Neutrophil (primary cell): ENCODE measurements at regions not wholly inside any gene's neighbourhood (a gene's known extent, or its start where the extent isn't known, plus 50 kb on each side); places are given as distances from the start of the nearest gene placed in this dataset.
"Not testable (repeated sequence)": the region's sequence is repeated elsewhere in the genome, so short reads cannot be mapped to it uniquely, and the experiment has no call there.

Experiments used
- H3K27ac ChIP-seq: fragments of 200-600 bp; sonication (generic); 2 replicates; pipeline ENCODE4 v1.5.1; 2016; ENCODE audit warnings: mild to moderate bottlenecking, moderate library complexity
- H3K27me3 ChIP-seq: fragments of 200-600 bp; sonication (generic); 2 replicates; pipeline ENCODE4 v1.6.0; 2016; ENCODE audit warnings: mild to moderate bottlenecking
- H3K36me3 ChIP-seq: fragments of 200-600 bp; sonication (generic); 2 replicates; pipeline ENCODE4 v1.5.1; 2017
- H3K4me1 ChIP-seq, 2 experiments: fragments of 200-600 bp in 1 of 2; sonication (generic) in 1 of 2; 1 replicate in 1 of 2; 2 replicates in 1 of 2; pipeline versions ENCODE4 v1.5.1 to v1.6.1; 2013 to 2016; ENCODE audit warnings: low read depth in 1 of 2, low read length in 1 of 2, mild to moderate bottlenecking in 1 of 2, moderate library complexity in 1 of 2; ENCODE audit not compliant: control insufficient read depth in 1 of 2, insufficient read depth in 1 of 2
- H3K4me3 ChIP-seq, 2 experiments: fragments of 200-600 bp in 1 of 2; sonication (generic) in 1 of 2; 1 replicate in 1 of 2; 2 replicates in 1 of 2; pipeline ENCODE4 v1.5.1; 2013 to 2016; ENCODE audit warnings: low read depth in 1 of 2, low read length in 1 of 2, mild to moderate bottlenecking in 1 of 2, moderate library complexity in 1 of 2
- H3K9me3 ChIP-seq: fragments of 200-600 bp; sonication (generic); 2 replicates; pipeline ENCODE4 v1.5.1; 2016
- TF ChIP-seq, protein P1 (sequence below): fragments of 200-600 bp; sonication (generic); IDR thresholded peaks from 2 replicates; pipeline ENCODE4 v1.5.1; 2016; ENCODE audit warnings: antibody characterized with exemption

DNA sequence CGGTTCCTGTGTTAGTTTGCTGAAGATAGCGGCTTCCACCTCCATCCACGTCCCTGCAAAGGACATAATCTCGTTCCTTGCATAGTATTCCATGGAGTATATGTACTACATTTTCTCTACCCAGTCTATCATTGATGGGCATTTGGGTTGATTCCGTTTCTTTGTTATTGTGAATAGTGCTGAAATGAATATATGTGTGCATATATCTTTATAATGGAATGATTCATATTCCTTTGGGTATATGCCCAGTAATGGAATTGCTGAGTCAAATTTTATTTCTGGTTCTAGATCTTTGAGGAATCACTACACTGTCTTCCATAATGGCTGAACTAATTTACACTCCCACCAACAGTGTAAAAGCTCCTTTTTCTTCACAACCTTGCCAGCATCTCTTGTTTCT lies 255.4 kb upstream of the CDH2 start:
- TF ChIP-seq, protein P1, sequence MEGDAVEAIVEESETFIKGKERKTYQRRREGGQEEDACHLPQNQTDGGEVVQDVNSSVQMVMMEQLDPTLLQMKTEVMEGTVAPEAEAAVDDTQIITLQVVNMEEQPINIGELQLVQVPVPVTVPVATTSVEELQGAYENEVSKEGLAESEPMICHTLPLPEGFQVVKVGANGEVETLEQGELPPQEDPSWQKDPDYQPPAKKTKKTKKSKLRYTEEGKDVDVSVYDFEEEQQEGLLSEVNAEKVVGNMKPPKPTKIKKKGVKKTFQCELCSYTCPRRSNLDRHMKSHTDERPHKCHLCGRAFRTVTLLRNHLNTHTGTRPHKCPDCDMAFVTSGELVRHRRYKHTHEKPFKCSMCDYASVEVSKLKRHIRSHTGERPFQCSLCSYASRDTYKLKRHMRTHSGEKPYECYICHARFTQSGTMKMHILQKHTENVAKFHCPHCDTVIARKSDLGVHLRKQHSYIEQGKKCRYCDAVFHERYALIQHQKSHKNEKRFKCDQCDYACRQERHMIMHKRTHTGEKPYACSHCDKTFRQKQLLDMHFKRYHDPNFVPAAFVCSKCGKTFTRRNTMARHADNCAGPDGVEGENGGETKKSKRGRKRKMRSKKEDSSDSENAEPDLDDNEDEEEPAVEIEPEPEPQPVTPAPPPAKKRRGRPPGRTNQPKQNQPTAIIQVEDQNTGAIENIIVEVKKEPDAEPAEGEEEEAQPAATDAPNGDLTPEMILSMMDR = no peak
- Histone ChIP-seq H3K4me3 (no peak overlapping the region), H3K9me3 (no peaks in the 10 kb centered on the region), H3K36me3 (no peaks in the 10 kb centered on the region), H3K27ac (no peak overlapping the region), H3K27me3 (no peaks in the 10 kb centered on the region), H3K4me1 (no peaks in the 10 kb centered on the region)

DNA sequence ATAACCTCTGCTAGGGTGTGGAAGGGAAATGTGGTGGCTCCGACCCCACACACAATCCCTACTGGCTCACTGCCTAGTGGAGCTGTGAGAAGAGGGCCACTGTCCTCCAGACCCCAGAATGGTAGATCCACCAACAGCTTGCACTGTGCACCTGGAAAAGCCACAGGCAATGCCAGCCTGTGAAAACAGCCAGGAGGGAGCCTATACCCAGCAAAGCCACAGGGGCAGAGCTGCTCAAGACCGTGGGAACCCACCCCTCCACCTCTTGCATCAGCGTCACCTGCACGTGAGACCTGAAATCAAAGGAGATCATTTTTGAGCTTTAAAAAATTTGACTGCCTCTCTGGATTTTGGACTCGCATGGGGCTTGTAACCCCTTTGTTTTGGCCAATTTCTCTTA lies 249.0 kb upstream of the CDH2 start:
- Histone ChIP-seq H3K4me1 (no peaks in the 10 kb centered on the region), H3K27ac (no peak overlapping the region), H3K36me3 (no peaks in the 10 kb centered on the region), H3K9me3 (no peaks in the 10 kb centered on the region), H3K4me3 (no peak overlapping the region), H3K27me3 (no peaks in the 10 kb centered on the region)
- TF ChIP-seq, protein P1 = no peak

DNA sequence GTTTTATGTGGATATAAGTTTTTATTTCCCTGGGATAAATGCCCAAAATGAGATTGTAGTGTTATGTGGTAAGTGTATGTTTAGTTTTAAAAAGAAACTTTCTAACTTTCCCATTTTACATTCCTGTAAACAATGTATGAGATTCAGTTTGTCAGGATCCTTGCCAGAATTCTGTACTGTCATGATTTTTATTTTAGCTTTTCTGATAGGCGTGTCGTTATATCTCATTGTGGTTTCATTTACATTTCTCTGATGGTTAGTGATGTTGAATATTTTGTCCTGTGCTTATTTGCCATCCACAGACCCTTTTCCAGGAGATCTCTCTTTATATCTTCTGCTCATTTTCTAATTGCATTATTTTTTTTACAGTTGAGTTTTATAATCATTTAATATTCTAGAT lies 245.6 kb upstream of the CDH2 start:
- no peak overlapping the region for H3K27ac ChIP-seq
- H3K9me3 ChIP-seq = no peaks in the 10 kb centered on the region
- H3K27me3 ChIP-seq = no peaks in the 10 kb centered on the region
- H3K36me3 ChIP-seq = no peaks in the 10 kb centered on the region
- no peak overlapping the region for H3K4me3 ChIP-seq
- H3K4me1 ChIP-seq = no peaks in the 10 kb centered on the region
- TF ChIP-seq, protein P1 = no peak

DNA sequence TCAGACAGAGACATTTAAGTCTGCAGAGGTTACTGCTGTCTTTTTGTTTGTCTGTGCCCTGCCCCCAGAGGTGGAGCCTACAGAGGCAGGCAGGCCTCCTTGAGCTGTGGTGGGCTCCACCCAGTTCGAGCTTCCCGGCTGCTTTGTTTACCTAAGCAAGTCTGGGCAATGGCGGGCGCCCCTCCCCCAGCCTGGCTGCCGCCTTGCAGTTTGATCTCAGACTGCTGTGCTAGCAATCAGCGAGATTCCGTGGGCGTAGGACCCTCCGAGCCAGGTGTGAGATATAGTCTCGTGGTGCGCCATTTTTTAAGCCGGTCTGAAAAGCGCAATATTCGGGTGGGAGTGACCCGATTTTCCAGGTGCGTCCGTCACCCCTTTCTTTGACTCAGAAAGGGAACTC lies 245.0 kb upstream of the CDH2 start:
- not testable (repeated sequence) for H3K4me1 ChIP-seq, H3K27me3 ChIP-seq, H3K27ac ChIP-seq, H3K4me3 ChIP-seq, H3K36me3 ChIP-seq, H3K9me3 ChIP-seq

DNA sequence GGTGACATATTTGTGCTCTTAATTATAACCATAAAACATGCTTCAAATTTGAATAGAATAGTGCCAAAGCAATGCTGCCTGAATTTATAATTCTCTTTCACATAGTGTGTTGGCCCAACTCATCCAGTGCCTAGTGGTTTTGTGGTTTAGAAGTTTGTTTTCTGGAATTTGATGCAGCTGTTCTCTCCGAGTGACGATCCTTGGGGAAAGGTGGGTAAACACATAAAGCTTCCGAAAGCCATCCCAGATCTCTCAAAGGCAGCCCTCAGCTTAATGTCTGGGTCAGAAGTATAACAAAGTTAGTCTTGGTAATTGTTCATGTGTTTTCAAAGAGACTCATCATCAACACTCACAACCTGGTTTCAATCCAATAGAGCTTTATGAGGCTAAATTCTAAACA lies 235.6 kb upstream of the CDH2 start:
- Histone ChIP-seq H3K4me1 (no peaks in the 10 kb centered on the region), H3K9me3 (no peaks in the 10 kb centered on the region), H3K36me3 (no peaks in the 10 kb centered on the region), H3K27me3 (no peaks in the 10 kb centered on the region), H3K27ac (no peak overlapping the region), H3K4me3 (no peak overlapping the region)
- TF ChIP-seq, protein P1 = no peak

DNA sequence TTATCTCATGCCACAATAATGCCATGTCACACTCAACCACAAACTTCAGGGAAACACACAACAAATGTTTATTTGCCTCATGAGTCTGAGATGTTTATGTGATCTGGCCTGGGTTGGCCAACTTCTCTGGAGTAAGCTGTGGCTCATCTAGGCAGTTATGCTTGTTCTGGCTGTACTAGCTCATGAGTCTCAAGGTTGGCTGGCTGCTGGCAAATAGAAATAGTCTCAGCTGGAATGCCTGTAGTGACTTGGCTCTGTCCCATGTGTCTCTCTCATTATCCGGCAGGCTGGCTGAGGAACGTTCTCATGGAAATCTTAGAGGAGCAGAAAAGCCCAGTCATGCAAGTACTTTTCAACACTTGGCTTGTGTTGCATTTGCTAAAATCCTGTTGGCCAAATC lies 234.9 kb upstream of the CDH2 start:
- Histone ChIP-seq H3K27ac (no peak overlapping the region), H3K27me3 (no peaks in the 10 kb centered on the region), H3K9me3 (no peaks in the 10 kb centered on the region), H3K4me3 (no peak overlapping the region), H3K4me1 (no peaks in the 10 kb centered on the region), H3K36me3 (no peaks in the 10 kb centered on the region)
- TF ChIP-seq, protein P1 = no peak
